ENCODE measurements at regions not wholly inside any gene's neighbourhood (a gene's known extent, or its start where the extent isn't known, plus 50 kb on each side); places are given as distances from the start of the nearest gene placed in this dataset.

- Histone ChIP-seq H3K79me2 (replicated peaks; ENCODE audit: insufficient read depth) (no peaks in the 10 kb centered on the region), H3F3A (replicated peaks; ENCODE audit: low read depth) (no peaks in the 10 kb centered on the region), H3K27me3 (ENCODE audit: insufficient read depth) (peaks cover 6% of the 10 kb centered on the region), H3K4me2 (no peak overlapping the region), H3K9me2 (ENCODE audit: insufficient read depth) (no peaks in the 10 kb centered on the region), H3K4me1 (ENCODE audit: insufficient read depth) (no peaks in the 10 kb centered on the region), H4K20me1 (replicated peaks; ENCODE audit: insufficient read depth) (no peaks in the 10 kb centered on the region), H3K36me3 (ENCODE audit: insufficient read depth) (peaks cover 52% of the 10 kb centered on the region), H2AFZ (no peak overlapping the region), H3K4me3 (no peak overlapping the region; the same call in 1 of the 2 replicates), H3K27ac (ENCODE audit: low read depth) (no peak overlapping the region)
- peaks cover 3% of the 10 kb centered on the region for H3K27me3 Mint-ChIP-seq (ENCODE audit: insufficient read depth, low read depth, poor library complexity)
- TF ChIP-seq JUNB (IDR thresholded peaks at IDR 0.05; ENCODE audit: unreplicated experiment) (no peak), EZH2 (IDR thresholded peaks at IDR 0.05; ENCODE audit: low read depth, unreplicated experiment) (no peak), ETS1 (IDR thresholded peaks at IDR 0.05) (no peak), POLR2AphosphoS5 (IDR thresholded peaks at IDR 0.05; ENCODE audit: low read depth) (no peak), CREB1 (CRISPR knock-in tag; IDR thresholded peaks at IDR 0.05; ENCODE audit: low read depth) (no peak), ZNF331 (CRISPR knock-in tag; IDR thresholded peaks at IDR 0.05; ENCODE audit: low read depth) (no peak), CTCF (conservative IDR thresholded peaks at IDR 0.05; ENCODE audit: low read depth in 2 of 2) (no peak), EZH2phosphoT487 (IDR thresholded peaks at IDR 0.05; ENCODE audit: unreplicated experiment) (no peak), ZNF114 (CRISPR knock-in tag; IDR thresholded peaks at IDR 0.05) (no peak), STAT1 (IDR thresholded peaks at IDR 0.05; ENCODE audit: unreplicated experiment) (no peak), REST (IDR thresholded peaks at IDR 0.05; ENCODE audit: unreplicated experiment) (no peak), ZNF462 (CRISPR knock-in tag; IDR thresholded peaks at IDR 0.05) (no peak), NANOG (IDR thresholded peaks at IDR 0.05; ENCODE audit: borderline replicate concordance) (no peak)
- DNase-seq (ENCODE audit: low spot score) (no peak), ATAC-seq (no peak)
- H3K27ac Mint-ChIP-seq = no peak overlapping the region
- no peaks in the 10 kb centered on the region for H3K9me3 Mint-ChIP-seq
- H3K36me3 Mint-ChIP-seq (ENCODE audit: low read depth) = peaks cover 7% of the 10 kb centered on the region; the same call in 2 of the 3 replicates
- H3K4me1 Mint-ChIP-seq = no peaks in the 10 kb centered on the region
- no peak overlapping the region for H3K4me3 Mint-ChIP-seq
Observed at GRCh38 chr21:9763306-9763705, 758.1 kb upstream of the TPTE start.
